ENCODE measurements at regions not wholly inside any gene's neighbourhood (a gene's known extent, or its start where the extent isn't known, plus 50 kb on each side); places are given as distances from the start of the nearest gene placed in this dataset.
"Not testable (repeated sequence)": the region's sequence is repeated elsewhere in the genome, so short reads cannot be mapped to it uniquely, and the experiment has no call there.

DNA sequence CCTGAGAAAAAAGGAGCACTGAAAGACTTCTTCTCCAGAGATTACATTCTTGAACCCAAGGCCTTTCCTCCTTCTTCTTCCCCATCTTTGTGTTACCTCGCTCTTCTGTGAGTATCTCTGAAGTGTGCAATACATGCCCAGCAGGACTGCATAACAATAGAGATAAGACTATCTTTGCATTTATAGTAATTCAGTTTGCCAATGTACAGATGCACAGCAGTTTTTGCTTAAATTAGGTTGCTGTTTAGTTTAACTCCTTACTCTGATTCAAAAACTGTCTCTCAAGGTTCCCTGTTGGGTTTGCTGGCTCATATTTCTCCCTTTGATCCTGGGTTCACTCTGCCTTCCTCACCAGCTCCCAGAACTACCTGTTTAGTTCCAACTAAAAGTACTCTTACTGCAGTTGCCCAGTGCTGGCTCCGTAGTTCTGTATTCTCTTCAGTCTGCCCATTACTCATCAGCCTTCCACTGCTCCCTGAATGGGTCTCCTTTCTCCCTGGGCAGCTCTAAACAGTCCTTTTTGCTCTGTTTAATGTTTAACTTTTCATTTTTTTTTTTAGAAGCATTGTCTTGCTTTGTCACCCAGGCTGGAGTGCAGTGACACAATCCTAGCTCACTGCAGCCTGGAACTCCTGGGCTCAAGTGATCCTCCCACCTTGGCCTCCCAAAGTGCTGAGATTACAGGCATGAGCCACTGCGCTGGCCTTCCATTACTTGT lies 180.6 kb upstream of the CAND1 start:
- no peak for DNase-seq

DNA sequence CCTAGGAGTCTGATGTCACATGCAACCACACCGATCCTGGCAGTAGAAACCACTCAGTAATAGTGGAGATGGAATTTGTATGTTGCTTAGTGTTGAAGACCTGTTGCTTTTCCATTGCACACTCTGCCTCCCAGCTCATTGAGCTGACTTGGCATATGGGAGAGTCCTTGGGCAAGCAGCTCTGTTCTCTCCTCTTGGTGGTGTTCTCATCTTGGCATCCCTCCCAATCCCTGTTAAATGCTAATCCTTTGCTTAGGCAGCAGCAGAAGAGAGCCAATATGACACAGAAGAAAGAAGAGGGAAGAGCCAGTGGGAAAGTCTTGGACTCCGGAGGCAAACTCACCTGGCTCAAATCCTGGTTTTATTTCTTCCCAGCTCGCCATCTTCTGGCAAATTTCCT lies 178.0 kb upstream of the CAND1 start:
- peak; percentile 87 to 91 for DNase-seq

DNA sequence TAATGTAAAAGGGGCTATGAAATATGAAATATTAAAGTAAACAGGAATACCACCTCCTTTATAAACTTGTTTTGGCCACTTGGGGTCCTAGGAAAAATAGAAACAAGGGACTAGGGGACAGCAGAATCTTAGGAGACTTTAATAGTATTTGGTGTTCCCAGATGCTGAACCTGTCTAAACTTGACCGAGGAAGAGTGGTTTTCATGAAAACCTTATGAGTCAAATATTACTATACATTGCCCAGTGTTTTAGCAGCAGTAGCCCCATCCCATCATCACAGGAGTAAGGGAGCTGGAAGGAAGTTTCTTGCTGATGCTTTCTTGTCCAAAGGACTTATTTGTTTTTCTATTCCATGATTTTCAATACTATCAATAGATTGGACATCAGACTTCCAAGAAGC lies 177.5 kb upstream of the CAND1 start:
- no peak for DNase-seq

DNA sequence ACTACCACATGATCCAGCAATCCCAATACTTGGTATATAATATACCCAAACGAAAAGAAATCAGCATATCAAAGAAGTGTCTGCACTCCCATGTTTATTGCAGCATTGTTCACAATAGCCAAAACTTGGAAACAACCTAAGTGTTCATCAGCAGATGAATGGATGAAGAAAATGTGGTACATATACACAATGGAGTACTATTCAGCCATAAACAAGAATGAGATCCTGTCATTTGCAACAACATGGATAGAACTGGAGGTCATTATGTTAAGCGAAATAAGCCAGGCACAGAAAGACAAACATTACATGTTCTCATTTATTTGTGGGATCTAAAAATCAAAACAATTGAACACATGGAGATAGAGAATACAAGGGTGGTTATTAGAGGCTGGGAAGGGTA lies 176.2 kb upstream of the CAND1 start:
- DNase-seq = not testable (repeated sequence)

DNA sequence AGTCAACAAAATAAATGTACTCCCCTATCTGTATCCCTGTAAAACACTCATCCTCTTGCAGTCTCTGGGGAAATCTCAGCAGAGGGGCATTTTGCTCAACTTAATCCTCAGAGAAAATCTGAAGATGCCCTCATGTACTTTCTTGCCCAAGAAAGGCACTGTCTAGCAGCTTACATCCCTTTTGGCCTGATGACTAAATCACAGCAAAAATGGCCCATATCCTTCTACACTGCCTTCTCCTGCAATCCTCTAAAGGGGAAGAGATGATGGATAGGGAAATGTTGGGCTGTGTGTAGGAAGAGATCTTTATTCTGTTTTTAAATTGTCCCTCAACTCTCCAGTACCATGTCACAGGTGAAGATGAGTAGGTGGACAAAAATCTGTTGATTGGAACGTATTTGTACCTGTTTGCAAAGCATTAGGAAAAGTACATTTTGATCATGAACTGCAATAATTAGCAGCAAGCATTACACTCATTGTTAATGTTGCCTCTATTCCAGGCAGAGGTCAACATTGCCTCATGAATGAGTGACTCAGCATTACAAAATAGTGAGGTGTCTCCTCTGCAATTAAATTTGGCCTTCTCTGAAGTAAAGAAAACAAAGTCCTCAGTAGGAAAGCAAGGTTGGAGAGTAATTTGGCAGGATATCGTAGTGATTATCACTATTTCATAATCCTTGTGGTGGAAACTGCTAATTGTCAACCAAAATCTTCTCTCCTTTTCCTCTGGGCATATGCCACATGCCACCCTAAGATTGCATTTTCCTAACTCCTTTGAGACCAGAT lies 172.4 kb upstream of the CAND1 start:
- no peak for DNase-seq

DNA sequence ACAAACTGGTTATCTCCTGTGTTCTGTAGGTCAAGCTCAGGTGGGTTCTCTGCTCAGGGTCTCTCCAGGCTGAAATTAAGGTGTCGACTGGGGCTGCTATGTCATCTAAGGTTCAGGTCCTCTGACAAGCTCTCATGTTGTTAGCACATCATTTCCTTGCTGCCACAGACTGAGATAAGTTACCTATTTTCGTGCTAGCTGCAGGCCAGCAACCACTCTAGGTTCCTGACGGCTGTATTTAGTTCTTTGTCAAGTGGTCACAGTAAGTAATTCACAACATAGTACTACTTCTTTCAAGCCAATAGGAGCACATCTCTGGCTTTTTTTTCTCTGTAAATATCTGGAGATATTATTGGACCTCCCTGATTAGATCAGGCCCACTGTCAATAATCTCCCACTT lies 169.3 kb upstream of the CAND1 start:
- no peak for DNase-seq

DNA sequence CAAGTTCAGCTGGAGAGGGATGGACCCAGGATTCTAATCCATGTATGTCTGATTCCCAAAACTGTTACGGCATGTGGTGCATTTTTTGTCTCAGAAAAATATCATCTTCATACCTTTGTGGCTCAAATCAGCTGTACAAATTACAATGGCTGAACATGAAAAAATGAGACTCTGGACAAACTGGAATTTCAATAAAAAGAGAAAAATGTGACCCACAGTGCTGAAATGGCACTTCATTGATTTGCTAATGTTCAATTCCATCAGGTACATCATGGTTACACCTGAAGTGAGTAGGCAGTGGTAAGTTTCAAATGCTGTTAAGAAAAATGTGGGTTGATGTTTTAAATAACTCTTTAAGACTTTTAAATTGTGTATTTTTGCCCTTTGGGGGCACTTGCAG lies 165.6 kb upstream of the CAND1 start:
- DNase-seq = no peak

DNA sequence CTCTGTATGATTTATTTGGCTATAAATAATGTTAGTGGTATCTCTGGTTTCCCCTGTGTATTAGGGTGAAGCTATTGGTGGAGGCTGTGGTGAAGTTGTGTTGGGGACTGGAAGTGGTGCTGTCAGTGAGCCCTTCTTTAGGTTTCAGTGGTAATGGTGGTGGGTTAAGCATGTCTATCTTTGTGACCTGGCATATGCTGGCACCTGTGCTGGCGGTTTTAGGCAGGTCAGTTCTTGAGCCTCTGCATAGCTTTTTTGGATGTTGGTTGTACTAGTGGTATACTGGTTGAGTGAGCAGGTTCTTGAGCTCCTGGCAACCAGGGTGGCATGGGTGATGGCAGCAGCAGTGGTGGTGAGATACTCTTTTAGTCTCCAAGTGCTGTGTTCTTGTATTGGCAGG lies 161.9 kb upstream of the CAND1 start:
- DNase-seq = no peak

DNA sequence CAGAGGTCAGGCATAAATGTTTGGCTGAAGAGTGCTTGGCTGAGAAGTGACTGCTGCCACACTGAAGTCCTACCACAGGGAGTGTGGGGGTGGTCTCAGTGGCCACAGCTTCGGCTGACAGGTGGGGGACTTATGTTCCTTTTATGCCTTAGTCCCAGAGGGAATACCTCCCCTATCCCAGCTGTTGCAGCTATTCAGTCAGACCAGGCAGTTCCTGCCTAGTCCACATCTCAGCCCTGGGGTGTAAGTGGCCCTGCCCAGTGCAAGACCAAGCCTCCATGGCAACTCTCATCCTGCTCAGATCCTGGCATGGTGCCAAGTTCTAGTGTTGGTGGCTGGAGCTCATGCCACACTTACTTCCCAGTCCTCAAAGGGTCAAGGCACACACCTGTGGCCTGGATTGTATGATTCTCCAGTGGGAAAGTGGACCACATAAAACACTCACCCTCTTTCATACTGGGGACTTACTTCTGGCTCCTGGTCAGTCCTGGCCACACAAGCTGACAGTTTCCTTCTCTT lies 161.3 kb upstream of the CAND1 start:
- DNase-seq = no peak

DNA sequence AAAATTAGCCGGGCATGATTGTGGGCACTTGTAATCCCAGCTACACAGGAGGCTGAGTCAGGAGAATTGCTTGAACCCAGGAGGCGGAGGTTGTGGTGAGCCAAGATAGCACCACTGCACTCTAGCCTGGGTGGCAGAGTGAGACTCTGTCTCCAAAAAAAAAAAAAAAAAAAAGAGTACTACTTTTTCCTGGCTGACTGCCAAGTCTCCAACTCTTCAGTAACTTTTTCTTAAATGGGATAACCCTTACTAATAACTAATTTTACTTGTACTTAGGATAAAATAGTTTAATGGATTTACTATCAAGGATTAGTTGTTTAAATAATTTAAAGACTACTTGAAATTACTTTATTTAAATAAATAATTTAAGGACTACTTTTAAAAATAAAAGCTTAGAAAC lies 158.8 kb upstream of the CAND1 start:
- not testable (repeated sequence) for DNase-seq

DNA sequence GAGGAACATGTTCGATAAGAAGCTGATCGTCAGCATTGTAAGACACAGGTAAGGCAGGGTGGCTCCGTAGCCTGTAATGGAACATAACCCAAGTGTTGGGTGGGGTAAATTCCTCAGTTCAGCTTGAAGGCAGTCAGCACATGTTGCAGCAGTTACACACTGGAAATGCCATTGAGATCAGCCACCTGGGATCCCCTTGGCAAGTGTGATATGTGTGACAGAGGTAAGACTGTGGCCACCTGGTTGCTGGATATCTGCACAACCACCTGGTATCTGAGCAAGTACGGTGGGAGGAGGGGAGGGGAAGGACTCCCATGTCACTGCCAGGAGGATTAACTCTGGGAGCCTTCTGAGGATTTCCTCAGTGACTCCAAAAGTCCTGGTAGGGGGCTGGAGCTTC lies 158.0 kb upstream of the CAND1 start:
- no peak for DNase-seq

DNA sequence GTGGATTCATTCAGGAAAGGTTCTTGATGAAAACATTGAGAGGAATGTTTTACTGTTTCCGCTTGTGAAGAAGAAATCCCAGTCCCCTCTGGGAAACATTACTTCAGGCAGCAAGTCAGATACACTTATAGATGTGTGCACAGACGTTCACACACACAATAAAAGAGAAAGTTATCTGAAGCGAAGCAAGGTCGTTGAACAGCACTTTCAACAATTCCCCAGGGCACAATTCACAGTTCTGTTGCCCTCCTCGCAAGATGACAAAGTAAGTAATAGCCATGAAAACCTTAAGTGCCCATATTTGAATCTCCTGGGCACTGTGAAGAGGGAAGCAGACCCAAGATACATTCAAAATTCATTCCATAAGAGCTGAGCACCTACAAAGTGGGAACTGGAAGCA lies 156.6 kb upstream of the CAND1 start:
- no peak for DNase-seq

DNA sequence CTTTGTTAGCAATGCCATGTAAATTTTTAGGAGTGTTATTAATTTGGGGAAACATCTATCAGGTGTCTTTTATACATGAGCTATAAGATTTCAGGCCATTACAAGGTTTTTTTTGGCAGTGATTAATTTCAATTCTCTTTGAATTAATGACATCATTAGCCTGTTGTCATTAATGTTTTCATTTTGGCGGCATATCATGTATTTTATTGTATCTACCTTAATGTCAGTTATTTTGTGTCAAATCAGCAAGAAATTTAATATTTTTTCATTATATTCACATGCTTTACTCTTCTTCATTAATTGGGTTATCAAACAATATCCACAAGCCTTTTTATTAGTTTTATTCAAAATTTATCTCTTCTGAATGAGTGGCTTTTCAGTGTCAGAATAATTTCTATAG lies 153.0 kb upstream of the CAND1 start:
- no peak for DNase-seq

DNA sequence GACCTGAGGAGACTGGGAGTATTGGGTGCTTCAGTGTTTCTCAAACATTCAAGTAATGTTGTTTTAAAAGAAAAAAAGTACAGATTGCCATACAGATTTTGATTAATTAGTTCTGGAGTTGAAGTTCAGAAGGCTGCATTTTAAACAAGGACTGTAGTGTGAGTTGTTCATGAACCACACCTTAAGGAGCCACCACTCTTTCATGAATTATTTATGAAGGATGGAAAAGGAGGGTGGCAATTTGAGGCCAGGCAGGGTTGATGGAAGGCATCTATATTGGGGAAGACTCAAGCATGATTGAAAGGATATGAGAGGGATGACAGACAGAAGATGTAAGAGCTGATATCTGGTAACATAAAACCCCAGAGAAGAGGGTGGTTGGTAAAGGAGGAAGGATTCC lies 146.6 kb upstream of the CAND1 start:
- DNase-seq = no peak

DNA sequence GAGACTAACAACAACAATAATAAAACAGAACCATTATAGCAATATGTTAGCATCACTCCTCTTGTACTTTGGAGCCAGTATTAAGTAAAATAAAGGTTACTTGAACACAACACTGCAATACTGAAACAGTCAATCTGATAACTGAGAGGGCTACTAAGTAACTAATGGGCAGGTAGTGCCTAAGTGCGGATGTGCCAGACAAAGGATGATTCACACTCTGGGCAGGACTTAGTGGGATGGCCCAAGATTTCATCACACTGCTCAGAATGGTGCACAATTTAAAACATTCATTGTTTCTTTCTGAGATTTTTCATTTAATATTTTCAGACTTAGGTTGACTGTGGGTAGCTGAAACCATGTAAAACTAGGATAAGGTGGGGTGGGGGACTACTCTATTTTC lies 131.9 kb upstream of the CAND1 start:
- no peak for DNase-seq

DNA sequence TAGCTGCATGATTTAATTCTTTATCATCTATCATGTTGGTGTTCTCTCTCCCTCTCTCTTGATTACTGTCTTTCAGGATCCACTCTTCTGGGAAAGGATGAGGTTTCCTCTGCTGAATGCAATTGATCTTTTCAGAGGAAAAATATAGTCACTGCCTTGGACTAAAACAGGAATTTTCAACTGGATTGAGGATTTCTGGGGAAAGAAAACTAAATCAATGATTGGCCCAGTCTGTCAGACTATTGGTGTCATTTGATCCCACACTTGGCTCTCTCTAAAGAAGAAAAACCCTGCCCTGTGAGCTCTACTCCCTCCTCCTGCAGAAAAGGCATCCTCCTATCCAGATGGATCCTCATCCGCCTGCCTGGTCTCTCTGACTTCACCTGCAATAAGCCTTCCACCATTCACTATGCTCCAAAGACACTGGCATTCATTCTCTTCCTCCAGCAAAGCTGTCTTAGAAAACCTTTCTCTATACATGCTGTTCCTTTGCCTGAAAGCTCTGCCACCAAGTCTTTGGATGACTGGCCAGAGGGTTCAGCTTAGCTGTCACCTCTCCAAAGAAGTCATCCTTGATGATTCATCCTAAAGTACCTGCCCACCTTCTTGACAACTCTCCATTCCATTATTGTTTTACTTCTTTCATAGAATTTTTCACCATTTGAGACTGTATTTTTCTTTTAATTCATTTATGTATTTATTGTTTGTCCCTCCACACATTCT lies 127.7 kb upstream of the CAND1 start:
- peak in 1 of 2 experiments; percentile 5 for DNase-seq

DNA sequence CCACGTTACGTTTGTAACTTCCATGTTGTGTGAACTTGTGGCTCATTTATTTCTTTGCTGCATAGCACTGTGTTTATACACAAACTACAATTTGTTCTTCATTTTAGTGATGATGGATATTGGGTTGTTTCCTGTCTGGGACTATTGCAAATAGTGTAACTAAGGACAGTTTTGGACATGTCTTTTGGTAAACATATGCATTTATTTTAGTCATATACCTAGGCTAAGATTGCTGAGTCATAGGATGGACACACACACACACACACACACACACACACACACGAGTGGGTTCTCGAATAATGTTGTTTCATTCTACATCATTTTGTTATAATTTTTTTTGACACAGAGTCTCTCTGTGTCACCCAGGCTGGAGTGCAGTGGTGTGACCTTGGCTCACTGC lies 123.5 kb upstream of the CAND1 start:
- no peak for DNase-seq

DNA sequence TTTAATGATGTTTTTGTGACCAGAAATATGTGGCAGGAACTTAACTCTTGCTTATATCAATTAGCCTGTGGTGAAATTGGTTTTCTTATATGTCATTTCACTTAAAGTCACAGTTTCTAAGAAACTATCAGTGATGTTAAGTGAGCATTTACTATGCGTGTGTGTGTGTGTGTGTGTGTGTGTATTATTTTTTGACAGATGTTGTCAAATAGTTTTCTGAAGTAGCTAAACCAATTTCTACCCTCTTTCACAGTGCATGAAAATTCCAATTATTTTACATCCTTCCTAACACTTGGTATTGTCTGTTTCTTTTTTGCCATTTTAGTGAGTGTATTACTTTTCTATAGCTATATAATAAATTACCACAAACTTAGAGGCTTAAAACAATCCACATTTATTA lies 122.1 kb upstream of the CAND1 start:
- no peak for DNase-seq

DNA sequence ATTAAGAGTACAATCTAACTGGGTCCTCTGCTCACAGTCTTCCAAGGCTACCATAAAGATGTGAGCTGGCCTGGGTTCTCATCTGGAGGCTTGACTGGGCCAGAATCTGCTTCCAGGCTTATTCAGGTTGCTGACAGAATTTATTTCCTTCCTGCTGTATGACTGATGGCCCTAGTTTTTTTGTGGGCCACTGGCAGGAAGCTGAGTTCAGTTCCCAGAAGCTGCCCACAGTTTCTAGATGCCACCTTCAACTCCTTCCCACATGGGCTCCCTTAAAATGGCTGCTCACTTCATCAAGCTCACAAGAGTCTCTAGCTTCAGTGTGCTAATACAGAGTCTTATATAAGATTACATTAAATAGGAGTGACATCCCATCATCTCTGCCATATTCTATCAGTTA lies 121.7 kb upstream of the CAND1 start:
- no peak for DNase-seq

DNA sequence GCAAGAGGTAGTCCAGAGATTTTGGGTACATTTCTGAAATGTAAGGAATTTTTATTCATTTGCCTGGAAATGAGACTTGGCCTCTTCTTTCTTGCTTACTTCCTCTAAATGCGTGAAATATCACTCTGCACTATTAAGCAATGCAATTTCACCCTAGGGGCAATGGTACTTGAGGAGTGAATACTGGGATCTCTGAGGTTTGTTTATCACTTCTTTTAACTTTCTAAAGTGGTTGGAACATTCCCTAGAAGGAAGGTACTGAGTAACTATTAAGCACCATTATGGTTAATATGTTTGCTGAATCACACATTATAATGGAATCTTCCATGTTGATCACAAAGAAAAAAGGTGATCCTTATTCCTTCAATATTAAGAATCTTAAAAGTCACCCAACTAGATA lies 120.9 kb upstream of the CAND1 start:
- no peak for DNase-seq

DNA sequence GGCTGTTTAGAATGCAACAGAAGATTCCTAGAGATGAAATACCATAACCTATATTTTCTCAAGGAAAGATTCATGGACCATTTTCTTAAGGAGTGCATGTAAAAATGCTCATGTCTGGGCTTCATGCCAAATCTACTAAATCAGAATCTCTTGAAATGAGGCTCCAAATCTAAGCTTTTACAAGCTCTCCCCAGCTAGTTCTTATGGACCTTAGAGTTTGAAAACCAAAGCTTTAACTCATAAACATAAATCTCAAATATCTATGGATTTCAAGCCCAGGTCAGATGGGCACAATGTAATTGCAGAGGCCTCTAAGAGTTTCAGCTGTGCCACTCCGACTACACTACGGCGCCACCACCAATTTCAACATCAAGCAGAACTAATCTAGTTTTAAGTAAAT lies 117.3 kb upstream of the CAND1 start:
- DNase-seq = peak in 1 of 2 experiments; percentile 21

DNA sequence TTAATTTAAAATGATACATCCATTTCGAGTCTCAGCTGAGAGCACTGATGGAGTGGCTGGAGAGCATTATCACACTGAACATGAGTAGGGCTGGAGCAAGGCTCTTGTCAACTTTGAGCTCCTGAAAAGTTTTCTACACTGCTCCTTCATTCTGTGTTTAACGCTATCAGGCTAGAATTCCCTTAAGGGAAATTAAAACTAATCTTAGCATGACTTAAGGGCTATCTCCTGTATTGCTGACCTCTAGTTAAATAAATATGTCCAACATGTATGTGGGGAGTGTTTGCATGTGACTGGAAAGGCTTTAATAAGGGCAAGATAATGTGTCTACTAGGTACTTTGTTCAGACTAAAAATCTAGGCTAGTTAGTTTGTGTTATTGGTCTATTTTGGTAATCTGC lies 116.7 kb upstream of the CAND1 start:
- no peak for DNase-seq

DNA sequence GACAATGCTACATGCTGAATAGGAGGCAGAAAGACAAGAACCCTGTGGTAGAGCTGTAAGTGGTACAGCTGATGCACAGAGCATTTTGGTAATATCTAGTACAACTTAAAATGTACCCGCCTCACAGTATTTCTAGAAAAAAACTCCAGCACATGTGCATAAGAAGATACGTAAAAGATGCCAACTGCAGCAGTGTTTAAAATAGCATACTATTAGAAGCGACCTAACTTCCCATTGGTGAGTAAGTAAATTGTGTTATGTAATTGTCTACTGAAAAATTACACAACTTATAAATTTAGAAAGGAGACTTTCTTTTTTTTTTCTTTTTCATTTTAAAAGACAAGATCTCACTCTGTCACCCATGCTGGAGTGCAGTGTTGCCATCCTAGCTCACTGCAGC lies 114.3 kb upstream of the CAND1 start:
- no peak for DNase-seq

DNA sequence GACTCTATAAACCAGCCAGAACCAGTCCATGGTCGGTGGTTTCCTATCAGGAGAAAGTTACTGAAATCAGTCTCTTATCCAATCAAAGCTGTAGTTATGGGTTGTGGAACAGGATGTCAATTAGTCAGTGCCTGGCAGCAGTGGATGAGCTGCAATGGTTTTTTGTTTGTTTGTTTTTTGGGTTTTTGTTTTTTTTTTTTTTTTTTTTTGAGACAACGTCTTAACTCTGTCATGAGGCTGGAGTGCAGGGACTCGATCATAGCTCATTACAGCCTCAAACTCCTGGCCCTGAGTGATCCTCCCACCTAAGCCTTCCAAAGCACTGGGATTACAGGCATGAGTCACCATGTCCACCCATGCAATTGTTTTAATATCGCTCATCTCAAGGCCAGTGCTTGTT lies 113.3 kb upstream of the CAND1 start:
- DNase-seq = no peak

All from NCI-H446 (cell line).